ENCODE measurements at regions not wholly inside any gene's neighbourhood (a gene's known extent, or its start where the extent isn't known, plus 50 kb on each side); places are given as distances from the start of the nearest gene placed in this dataset.

GRCh38 chr9:84460695-84461094 is 120.1 kb upstream of the SLC28A3 start:
- intact Hi-C loops (cut with micrococcal nuclease; ENCODE audit: unreplicated experiment) (no loop called here), in situ Hi-C loops (cut with HindIII; ENCODE audit: extremely low pct_ligation_motif_present, low pct_unique_long_range_greater_than_20kb) (no loop called here)
- ChIA-PET POLR2A (no interaction called here), CTCF (ENCODE audit: low intra/inter-chr PET ratio, low total read pairs) (no interaction called here)
- Histone ChIP-seq H2AFZ (ENCODE audit: low read length) (no peak overlapping the region), H3K9ac (ENCODE audit: insufficient read depth, low read depth, low read length) (no peak overlapping the region), H3K36me3 (replicated peaks in 1 of 2; ENCODE audit: control insufficient read depth in 1 of 2, insufficient read depth in 2 of 2, low read length in 2 of 2) (no peaks in the 10 kb centered on the region), H3K4me1 (ENCODE audit: insufficient read depth, low read length) (no peaks in the 10 kb centered on the region), H3K27ac (ENCODE audit: extremely low read length, insufficient read depth, low read length) (no peak overlapping the region), H3K4me2 (ENCODE audit: low read depth, low read length) (no peak overlapping the region), H3K27me3 (ENCODE audit: control insufficient read depth in 1 of 2, insufficient read depth in 2 of 2, low read length in 2 of 2) (no peaks in the 10 kb centered on the region), H3K4me3 (replicated peaks in 1 of 3; ENCODE audit: insufficient read depth in 1 of 3, low read depth in 2 of 3, low read length in 3 of 3) (no peak overlapping the region), H3K79me2 (ENCODE audit: insufficient read depth, low read length) (no peaks in the 10 kb centered on the region), H4K20me1 (ENCODE audit: insufficient read depth, low read length) (no peaks in the 10 kb centered on the region), H3K9me3 (ENCODE audit: low read length) (no peaks in the 10 kb centered on the region)
- no TSS peak for BruUV-seq (replicated peaks)
- DNase-seq (ENCODE audit: low spot score) = no peak
- ATAC-seq = no peak
- FAIRE-seq = no peak
- TF ChIP-seq, protein P1, sequence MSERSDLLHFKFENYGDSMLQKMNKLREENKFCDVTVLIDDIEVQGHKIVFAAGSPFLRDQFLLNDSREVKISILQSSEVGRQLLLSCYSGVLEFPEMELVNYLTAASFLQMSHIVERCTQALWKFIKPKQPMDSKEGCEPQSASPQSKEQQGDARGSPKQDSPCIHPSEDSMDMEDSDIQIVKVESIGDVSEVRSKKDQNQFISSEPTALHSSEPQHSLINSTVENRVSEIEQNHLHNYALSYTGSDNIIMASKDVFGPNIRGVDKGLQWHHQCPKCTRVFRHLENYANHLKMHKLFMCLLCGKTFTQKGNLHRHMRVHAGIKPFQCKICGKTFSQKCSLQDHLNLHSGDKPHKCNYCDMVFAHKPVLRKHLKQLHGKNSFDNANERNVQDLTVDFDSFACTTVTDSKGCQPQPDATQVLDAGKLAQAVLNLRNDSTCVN (CRISPR knock-in tag; IDR thresholded peaks at IDR 0.05; ENCODE audit: borderline replicate concordance) = no peak
- TF ChIP-seq ZSCAN31 (CRISPR knock-in tag; IDR thresholded peaks at IDR 0.05; ENCODE audit: low read depth) = no peak
- TF ChIP-seq, protein P2, sequence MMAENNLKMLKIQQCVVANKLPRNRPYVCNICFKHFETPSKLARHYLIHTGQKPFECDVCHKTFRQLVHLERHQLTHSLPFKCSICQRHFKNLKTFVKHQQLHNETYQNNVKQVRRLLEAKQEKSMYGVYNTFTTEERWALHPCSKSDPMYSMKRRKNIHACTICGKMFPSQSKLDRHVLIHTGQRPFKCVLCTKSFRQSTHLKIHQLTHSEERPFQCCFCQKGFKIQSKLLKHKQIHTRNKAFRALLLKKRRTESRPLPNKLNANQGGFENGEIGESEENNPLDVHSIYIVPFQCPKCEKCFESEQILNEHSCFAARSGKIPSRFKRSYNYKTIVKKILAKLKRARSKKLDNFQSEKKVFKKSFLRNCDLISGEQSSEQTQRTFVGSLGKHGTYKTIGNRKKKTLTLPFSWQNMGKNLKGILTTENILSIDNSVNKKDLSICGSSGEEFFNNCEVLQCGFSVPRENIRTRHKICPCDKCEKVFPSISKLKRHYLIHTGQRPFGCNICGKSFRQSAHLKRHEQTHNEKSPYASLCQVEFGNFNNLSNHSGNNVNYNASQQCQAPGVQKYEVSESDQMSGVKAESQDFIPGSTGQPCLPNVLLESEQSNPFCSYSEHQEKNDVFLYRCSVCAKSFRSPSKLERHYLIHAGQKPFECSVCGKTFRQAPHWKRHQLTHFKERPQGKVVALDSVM (CRISPR knock-in tag; IDR thresholded peaks at IDR 0.05) = no peak
- no peak for TF ChIP-seq GATA4 (IDR thresholded peaks at IDR 0.05; ENCODE audit: borderline replicate concordance, low read depth)
- TF ChIP-seq EEA1 (CRISPR knock-in tag; IDR thresholded peaks at IDR 0.05; ENCODE audit: borderline replicate concordance) = no peak
- TF ChIP-seq ZNF496 (CRISPR knock-in tag; IDR thresholded peaks at IDR 0.05; ENCODE audit: insufficient replicate concordance) = no peak
- TF ChIP-seq ATF1 (CRISPR knock-in tag; IDR thresholded peaks at IDR 0.05) = no peak
- no peak for TF ChIP-seq ARID4A (CRISPR knock-in tag; IDR thresholded peaks at IDR 0.05; ENCODE audit: borderline replicate concordance)
- TF ChIP-seq ZNF563 (CRISPR knock-in tag; IDR thresholded peaks at IDR 0.05) = no peak
- TF ChIP-seq, protein P3, sequence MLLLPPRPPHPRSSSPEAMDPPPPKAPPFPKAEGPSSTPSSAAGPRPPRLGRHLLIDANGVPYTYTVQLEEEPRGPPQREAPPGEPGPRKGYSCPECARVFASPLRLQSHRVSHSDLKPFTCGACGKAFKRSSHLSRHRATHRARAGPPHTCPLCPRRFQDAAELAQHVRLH (CRISPR knock-in tag; IDR thresholded peaks at IDR 0.05; ENCODE audit: borderline replicate concordance, low read depth) = no peak
- no peak for TF ChIP-seq ELF4 (CRISPR knock-in tag; IDR thresholded peaks at IDR 0.05; ENCODE audit: borderline replicate concordance)
- no peak for TF ChIP-seq HNRNPUL1 (IDR thresholded peaks at IDR 0.05; ENCODE audit: low read depth, low read length)
- no peak for TF ChIP-seq ZNF780A (CRISPR knock-in tag; IDR thresholded peaks at IDR 0.05)
- no peak for TF ChIP-seq ZNF773 (CRISPR knock-in tag; IDR thresholded peaks at IDR 0.05; ENCODE audit: borderline replicate concordance)
- no peak for TF ChIP-seq ZMYM3 (CRISPR knock-in tag; IDR thresholded peaks at IDR 0.05)
- TF ChIP-seq IKZF1 (IDR thresholded peaks at IDR 0.05) = no peak
- no peak for TF ChIP-seq ATF7 (IDR thresholded peaks at IDR 0.05)
- TF ChIP-seq ATF7 (CRISPR knock-in tag; IDR thresholded peaks at IDR 0.05) = no peak
- no peak for TF ChIP-seq ZNF879 (CRISPR knock-in tag; IDR thresholded peaks at IDR 0.05)
- TF ChIP-seq ZNF788 (CRISPR knock-in tag; IDR thresholded peaks at IDR 0.05; ENCODE audit: borderline replicate concordance) = no peak

All from HepG2 (cell line).